ENCODE measurements at regions not wholly inside any gene's neighbourhood (a gene's known extent, or its start where the extent isn't known, plus 50 kb on each side); places are given as distances from the start of the nearest gene placed in this dataset.

DNA sequence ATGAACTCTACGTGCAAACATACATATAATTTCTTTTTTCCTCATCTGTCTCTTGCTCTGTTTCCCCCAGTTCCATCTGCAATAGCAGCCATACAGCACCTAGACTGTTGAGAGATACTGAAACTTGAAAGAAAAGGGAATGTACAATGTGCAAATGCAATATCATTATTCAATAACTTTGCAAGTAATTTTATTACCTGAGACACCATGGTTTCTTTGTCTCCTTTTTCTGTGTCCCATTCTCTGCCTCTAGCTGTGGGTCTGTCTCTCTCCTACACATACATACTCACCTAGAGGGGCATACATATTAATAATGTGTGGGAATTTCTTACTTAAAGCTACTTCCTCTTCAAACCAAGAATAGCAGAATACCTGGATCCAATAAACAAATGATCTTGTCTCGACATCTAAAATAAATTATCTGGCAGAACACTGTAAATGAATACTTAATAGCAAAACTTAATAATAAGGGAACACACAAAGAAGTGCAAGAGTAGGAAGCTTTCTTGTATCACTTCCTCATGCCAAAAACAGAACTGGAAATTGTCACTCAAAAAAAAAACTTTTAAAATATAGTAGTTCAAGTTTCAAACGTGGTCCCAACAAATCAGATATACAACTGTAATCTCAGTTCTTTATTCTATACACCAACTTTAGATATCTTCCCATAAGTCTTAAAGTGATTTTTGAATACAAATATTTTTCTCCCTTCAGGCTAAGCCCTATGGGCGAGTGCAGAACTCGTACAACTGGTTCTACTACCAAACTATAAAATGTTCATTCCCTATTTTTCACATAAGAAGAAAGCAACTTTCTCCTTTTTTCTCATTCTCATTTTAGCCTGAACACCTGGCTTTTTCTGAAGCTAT is 194.6 kb downstream of the NRIP1 start:
- no peak for DNase-seq (ENCODE audit: low spot score)

DNA sequence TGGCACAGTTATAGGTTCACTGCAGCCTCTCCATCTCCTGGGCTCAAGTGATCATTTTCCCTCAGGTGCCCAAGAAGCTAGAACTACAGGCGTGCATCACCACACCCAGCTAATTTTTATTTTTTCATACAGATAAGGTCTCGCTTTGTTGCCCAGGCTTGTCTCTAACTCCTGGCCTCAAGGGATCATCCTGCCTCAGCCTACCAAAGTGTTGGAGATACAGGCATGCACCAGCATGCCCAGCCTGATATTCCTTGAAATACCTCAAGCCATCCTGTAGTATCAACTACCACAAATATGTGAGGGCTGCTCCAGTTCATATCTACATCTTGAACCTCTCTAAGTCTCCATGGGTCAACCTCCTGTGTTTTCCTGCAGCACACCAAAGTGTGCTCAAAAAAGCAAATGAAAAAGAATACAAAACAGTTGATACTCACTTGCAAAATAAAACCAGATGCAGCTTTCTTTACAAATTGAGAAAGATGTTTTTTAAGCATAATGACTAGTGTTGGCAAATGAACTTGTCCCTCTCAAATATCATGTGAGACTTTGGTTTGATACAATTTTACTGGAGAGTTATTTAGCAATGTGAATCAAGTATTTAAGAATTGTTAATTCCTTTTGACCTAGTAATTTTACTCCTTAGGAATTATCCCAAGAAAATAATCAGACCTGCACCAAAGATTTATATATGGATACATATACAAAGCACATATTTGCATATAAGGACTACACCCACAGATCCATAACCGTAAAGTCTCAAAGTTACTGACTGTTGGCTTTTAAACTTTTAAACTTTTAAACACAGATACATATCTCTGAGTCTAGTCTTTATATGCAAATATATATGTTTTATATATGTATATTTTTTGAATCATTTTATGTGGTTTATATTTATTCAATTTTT is 197.7 kb downstream of the NRIP1 start:
- no peak for DNase-seq (ENCODE audit: low spot score)

DNA sequence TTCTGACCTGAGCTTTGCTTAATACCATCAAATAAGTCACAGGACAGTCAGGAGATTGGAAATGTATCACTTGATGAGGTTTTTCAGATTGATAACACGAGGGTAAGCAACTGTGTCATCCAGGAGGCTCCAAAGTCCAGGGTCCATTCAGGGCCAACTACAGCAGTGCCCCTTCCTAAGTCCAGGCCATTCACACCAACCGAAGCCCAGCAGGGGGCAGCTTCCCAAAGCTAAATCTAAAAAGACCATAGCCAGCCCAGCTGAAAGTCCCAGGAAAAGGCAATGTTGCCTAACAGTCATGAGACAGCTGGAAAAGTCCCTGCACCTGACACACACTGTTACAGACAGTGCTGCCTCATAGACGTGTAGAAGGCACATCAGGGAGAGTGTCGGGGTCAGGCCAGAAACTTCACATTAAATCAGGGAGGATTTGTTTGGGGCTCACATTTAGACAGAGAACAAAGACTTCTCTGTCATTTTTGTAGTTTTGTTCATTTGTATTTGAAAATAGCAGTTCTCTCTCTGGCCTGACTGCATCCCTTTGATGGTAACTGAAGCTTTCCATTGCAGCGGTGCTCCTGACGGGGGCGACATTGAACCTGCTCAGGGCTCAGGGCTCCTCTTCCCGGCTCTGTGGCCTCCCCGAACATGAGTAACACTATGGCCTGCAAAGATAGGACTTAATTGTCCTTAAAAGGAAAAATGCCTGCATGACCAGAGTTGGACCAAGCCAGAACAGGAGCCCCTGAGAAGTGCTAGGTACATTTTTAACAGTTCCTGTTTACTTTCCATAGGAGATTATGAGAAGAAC is 200.4 kb downstream of the NRIP1 start:
- DNase-seq (ENCODE audit: low spot score): peak; percentile 93

- no peak for DNase-seq (ENCODE audit: low spot score)
These were observed 201.0 kb downstream of the NRIP1 start for GRCh38 chr21:14863745-14864210.

GRCh38 chr21:14862794-14863720 is 201.7 kb downstream of the NRIP1 start:
- no peak for DNase-seq (ENCODE audit: low spot score)

DNA sequence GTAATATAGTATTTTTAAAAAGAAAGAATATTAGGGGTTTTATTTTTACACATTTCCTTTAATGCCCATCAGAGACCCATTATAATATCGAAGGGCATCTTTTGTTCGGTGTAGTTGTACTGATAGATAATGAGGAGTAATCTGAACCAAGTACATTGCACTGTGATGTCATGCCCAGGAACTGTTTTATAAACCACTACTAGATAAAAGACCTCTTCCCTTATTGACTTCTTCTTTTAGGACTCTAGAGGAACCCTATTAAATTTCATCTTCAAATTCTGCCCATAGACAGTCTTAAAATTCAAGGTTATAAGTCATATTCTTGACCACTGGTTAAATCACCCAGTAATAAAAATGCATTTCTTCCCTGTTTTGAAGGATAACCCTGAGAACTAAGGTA is 206.5 kb downstream of the NRIP1 start:
- DNase-seq (ENCODE audit: low spot score): no peak

DNA sequence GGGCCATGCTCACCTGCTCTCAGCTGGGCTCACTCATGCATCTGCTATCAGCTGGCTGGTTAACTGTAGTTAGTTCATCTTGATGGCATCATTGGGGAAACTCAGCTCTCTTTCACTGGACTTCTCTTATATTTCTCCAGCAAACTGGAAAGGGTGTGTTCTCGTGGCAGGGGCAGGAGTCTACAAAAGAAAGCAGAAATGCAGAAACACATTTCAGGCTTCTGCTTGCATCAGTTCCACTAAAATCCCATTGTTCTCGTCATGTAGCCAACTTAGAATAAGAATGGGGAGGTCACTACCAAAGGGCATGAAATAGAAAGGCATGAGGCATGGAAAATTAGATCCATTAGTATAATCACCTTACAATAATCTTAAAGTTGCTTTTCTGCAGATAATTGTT is 207.3 kb downstream of the NRIP1 start:
- no peak for DNase-seq (ENCODE audit: low spot score)

- no peak for DNase-seq (ENCODE audit: low spot score)
These were observed 214.4 kb downstream of the NRIP1 start for GRCh38 chr21:14850394-14850793.

- DNase-seq (ENCODE audit: low spot score): no peak
These were observed 218.2 kb downstream of the NRIP1 start for GRCh38 chr21:14846621-14847020.

DNA sequence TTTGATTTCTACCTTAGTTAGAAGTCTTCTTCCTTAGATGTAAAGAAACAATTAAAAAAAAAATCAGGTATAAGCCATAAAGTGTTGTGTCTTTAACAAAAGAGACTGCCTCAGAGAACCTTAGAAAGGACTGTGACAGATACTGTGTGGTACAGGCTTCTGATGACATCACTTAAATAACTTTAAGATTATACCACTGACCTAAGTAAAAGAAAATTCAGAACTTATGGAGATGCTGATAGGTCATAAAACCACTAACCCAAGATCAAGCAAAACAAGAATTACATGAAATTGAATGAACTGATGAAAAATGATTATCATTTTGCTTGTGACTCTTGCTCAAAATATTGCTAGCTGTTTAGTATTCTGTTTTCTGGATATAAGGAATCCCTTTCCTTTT is 220.8 kb downstream of the NRIP1 start:
- DNase-seq (ENCODE audit: low spot score): no peak

DNA sequence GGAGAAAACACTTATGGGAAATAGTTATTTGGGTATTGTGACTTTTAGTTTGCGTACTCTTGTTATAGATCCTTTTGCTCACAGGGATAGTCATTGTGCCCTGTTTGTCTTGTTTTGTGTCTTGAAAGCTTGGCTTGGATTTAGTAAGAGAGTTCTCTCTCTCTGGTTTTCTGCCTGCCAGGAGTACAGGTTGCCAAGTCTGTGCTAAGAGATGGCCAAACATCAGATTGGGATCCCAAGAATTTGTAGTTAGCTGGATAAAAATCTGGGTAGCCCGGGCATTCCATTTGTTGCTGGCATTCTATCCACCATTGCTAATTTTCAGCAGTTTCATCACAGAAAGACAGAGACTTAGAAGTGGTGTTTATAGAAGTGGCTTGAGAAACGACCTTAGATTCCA is 222.2 kb downstream of the NRIP1 start:
- no peak for DNase-seq (ENCODE audit: low spot score)

GRCh38 chr21:14841511-14842472 is 223.0 kb downstream of the NRIP1 start:
- no peak for DNase-seq (ENCODE audit: low spot score)

DNA sequence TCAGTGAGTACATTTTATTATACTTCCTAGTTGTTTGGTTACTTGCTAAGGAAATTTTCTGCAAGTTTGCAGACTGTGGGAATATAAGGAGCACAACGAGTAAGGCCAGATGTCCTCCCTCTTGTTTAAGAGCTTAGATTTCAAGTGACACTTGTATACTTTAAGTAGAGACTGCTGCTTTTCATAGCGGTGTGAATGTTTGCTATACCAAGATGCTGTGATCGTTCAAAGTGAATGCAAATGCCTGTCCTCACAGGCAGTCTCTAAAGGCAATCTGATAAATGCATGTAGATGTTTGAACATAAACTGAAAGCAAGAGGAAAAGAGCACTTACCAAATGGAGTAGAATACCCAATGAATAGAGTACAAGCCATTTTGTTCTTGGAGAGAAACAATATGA is 226.4 kb downstream of the NRIP1 start:
- no peak for DNase-seq (ENCODE audit: low spot score)

DNA sequence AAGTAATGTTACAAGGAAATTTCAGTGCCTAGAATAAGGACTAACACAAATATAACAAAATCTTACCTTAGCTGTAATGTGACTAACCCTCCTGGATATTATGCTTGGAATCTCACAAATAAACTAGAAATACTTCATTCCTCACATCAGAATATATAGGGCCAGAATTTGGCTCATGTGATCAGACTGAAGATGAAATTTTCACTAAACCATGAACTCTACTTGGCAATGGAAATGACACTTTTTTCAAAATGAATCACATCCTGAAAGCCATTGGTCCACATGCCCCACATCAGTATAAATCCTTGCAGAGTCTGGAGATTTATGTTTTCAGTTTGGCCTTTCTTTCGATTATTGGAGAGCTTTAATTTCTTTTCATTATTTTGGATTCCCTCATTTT is 227.8 kb downstream of the NRIP1 start:
- DNase-seq (ENCODE audit: low spot score): no peak

DNA sequence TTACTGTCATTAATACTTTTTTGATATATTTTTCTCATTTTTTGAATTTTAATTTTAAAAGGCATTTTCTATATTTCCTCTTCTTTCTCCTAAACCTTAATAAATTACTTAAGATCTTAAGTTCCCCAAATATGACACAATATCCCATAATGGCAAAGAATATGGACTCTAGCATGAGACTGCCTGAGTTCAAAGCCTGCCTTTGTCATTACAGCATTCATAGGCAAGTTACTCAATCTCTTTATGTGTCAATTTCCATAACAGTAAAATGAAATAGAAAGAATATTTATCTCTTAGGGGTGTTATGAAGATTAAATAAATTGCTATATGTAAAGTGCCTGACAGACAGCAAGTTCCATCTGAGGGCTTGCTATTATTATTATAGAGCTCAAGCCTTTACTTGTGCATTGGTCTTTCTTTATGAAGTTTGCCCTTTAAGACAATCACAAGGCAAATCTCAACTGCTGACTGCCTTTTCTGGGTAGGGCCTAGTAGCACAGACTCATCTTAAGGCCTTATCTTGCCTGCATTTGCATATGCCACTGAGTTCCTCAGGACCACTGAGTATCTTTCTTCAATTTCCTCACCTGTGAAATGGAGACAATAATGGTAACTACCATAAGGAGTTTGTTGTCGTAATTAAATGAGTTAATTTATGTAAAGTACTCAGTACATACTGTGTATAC is 231.0 kb downstream of the NRIP1 start:
- DNase-seq (ENCODE audit: low spot score): no peak

DNA sequence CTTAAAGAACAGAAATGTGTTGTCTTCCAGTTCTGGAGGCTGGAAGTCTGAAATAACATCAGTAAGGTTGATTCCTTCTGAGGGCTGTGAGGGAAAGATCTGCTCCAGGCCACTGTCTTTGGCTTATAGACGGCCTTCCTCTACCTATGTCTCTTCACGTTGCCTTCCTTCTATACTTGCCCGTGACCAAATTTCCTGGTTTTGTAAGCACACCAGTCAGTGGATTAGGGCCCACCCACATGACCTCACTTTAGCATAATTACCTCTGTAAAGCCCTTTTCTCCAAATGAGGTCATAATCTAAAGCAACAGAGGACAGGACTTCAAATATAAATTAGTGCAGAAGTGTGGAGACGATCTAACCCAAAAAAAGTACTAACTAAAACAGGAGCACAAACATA is 231.6 kb downstream of the NRIP1 start:
- DNase-seq (ENCODE audit: low spot score): no peak

DNA sequence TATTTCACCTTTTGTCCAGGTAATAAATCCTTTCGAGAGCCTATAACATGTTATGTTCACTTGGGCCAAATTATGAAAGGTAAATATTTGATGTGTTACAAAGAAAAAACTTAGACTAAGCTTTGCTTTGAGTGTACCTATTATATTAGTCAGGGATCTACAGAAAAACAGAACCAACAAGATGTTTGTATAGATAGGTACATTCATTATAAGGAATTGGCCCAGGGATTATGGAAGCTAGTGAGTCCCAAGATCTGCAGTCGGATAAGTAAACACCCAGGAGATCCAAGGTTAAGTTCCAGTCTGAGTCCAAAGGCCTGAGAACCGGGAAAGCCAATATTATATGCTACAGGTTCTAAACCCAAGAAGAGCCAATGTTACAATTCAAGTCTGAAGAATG is 234.5 kb downstream of the NRIP1 start:
- DNase-seq (ENCODE audit: low spot score): no peak

DNA sequence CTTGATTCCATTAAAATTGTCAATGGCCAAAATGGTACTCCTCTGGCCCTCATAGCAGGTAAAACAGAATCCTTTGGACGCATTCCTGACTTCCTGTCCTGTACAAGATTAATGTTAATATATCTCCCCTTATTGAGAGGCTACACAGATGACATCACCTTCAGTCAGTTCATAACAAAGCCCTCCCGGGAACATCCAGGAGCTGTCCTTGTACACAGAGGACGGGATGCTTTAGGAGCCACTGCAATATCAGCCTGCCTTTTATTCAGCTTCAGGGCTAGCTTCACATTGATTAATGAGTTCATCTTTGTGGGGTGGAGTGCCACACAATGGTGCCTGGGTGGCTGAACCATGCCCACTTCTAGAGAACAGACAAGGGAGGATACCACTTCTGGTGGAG is 235.1 kb downstream of the NRIP1 start:
- no peak for DNase-seq (ENCODE audit: low spot score)

DNA sequence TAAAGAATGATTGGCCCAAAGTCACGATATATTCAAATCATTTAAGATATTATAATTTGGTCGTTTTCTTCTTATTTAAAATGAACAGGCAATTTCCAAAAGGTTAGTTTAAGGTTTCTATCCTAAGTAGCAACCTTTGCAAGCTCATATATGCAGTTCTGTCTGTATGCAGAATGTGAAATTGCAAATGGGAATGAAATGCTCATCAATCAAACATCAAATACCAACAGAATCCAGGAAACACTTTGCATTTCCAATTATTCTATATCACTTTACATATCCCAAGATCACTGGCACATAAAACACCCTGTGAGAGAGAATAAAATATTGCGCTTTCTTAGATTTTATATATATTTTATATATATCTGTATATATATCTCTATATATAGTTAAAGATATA is 237.3 kb downstream of the NRIP1 start:
- DNase-seq (ENCODE audit: low spot score): no peak
